NCI-H748 (cell line): ENCODE measurements at regions not wholly inside any gene's neighbourhood (a gene's known extent, or its start where the extent isn't known, plus 50 kb on each side); places are given as distances from the start of the nearest gene placed in this dataset.

ENCODE experiments used
- DNase-seq: peaks from one replicate; lab custom pipeline; 2025; ENCODE audit not compliant: unreplicated experiment; lab: John Stamatoyannopoulos, UW

GRCh38 chr9:21746550-21746949 lies 55.9 kb upstream of the MTAP start:
- no peak for DNase-seq

- DNase-seq, result no peak
Observed at GRCh38 chr9:21747175-21747574, 55.3 kb upstream of the MTAP start.

- no peak for DNase-seq
Observed at GRCh38 chr9:21750021-21750735, 52.3 kb upstream of the MTAP start.

GRCh38 chr9:21751998-21752397 lies 50.4 kb upstream of the MTAP start:
- DNase-seq, result no peak
